ENCODE measurements at regions not wholly inside any gene's neighbourhood (a gene's known extent, or its start where the extent isn't known, plus 50 kb on each side); places are given as distances from the start of the nearest gene placed in this dataset.

- no peak overlapping the region for H3K27ac ChIP-seq
- H3K4me1 ChIP-seq (ENCODE audit: control insufficient read depth in 1 of 2, low read depth in 2 of 2): no peaks in the 10 kb centered on the region
- H3K4me3 ChIP-seq: no peak overlapping the region
- TF ChIP-seq CTCF (IDR thresholded peaks at IDR 0.05): no peak
- DNase-seq (ENCODE audit: low spot score) (no peak), ATAC-seq (ENCODE audit: insufficient number of reproducible peaks, low FRiP score, low read depth) (no peak)
- H3K36me3 ChIP-seq: no peaks in the 10 kb centered on the region
- H3K9me3 ChIP-seq: no peaks in the 10 kb centered on the region
- H3K27me3 ChIP-seq (replicated peaks; ENCODE audit: insufficient read depth): no peaks in the 10 kb centered on the region
These were observed 1143.6 kb upstream of the EPHA6 start for GRCh38 chr3:95670765-95671164.

GRCh38 chr3:95673215-95673614 lies 1141.2 kb upstream of the EPHA6 start:
- no peak overlapping the region for H3K4me3 ChIP-seq
- no peak for ATAC-seq (ENCODE audit: insufficient number of reproducible peaks, low FRiP score, low read depth)
- no peaks in the 10 kb centered on the region for H3K4me1 ChIP-seq (ENCODE audit: control insufficient read depth in 1 of 2, low read depth in 2 of 2)
- DNase-seq (ENCODE audit: low spot score): no peak
- no peaks in the 10 kb centered on the region for H3K27me3 ChIP-seq (replicated peaks; ENCODE audit: insufficient read depth)
- no peak overlapping the region for H3K27ac ChIP-seq
- H3K36me3 ChIP-seq: no peaks in the 10 kb centered on the region
- no peaks in the 10 kb centered on the region for H3K9me3 ChIP-seq
- TF ChIP-seq CTCF (IDR thresholded peaks at IDR 0.05): no peak

DNA sequence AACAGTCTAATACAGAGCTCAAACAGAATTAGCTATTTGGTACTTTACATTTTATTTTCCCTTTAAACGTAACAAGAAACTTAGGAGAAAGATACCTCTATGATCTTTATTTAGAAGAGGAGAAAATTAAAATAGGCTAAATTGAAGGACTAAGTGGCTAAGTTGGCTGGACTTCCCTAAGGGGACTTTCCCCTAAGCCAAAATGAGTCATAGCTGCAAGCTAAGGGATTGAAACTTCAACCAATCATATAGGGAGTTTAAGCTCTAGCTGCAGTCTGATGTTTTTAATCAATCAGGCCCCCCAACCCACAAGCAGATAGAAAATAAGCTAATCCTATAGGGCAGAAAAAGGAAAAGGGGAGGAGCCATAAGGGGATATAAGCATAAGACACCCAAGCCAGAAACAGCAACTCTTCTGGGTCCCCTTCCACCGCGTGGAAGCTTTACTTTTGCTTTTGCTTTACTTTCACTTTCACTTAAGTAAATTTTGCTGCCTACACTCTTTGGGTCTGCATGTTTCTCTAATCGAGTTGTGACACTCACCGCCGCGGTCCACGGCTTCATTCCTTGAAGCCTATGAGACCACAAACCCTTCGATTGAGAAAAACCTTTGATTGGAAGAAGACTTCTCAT lies 1108.5 kb upstream of the EPHA6 start:
- H3K27ac ChIP-seq: no peak overlapping the region
- no peak for TF ChIP-seq CTCF (IDR thresholded peaks at IDR 0.05)
- no peak for ATAC-seq (ENCODE audit: insufficient number of reproducible peaks, low FRiP score, low read depth)
- H3K36me3 ChIP-seq: no peaks in the 10 kb centered on the region
- no peak for DNase-seq (ENCODE audit: low spot score)
- H3K27me3 ChIP-seq (replicated peaks; ENCODE audit: insufficient read depth): no peaks in the 10 kb centered on the region
- H3K4me3 ChIP-seq: peak overlapping the region; percentile 34
- no peaks in the 10 kb centered on the region for H3K9me3 ChIP-seq
- H3K4me1 ChIP-seq (ENCODE audit: control insufficient read depth in 1 of 2, low read depth in 2 of 2): no peaks in the 10 kb centered on the region

DNA sequence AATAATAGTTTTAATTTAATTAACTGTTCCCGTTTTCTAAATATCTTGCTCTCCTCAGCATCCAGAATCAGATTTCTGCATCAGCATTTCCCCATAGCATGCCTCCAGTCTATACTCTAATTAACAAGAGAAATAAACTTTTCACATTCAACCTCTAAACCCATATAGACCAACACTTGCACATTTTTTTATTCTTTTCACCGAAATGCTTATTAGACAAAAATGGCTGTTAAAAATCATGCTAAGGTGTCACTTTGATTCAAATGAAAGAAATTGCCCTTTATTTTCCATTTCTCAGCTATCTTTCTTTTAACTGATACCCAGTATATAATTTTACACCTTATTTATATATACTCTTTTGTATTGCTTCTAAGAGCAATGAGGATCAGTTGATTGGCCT lies 1107.1 kb upstream of the EPHA6 start:
- no peak for DNase-seq (ENCODE audit: low spot score)
- Histone ChIP-seq H3K27ac (no peak overlapping the region), H3K27me3 (replicated peaks; ENCODE audit: insufficient read depth) (no peaks in the 10 kb centered on the region), H3K4me3 (no peak overlapping the region), H3K9me3 (no peaks in the 10 kb centered on the region), H3K4me1 (ENCODE audit: control insufficient read depth in 1 of 2, low read depth in 2 of 2) (no peaks in the 10 kb centered on the region), H3K36me3 (no peaks in the 10 kb centered on the region)
- no peak for TF ChIP-seq CTCF (IDR thresholded peaks at IDR 0.05)
- ATAC-seq (ENCODE audit: insufficient number of reproducible peaks, low FRiP score, low read depth): no peak

DNA sequence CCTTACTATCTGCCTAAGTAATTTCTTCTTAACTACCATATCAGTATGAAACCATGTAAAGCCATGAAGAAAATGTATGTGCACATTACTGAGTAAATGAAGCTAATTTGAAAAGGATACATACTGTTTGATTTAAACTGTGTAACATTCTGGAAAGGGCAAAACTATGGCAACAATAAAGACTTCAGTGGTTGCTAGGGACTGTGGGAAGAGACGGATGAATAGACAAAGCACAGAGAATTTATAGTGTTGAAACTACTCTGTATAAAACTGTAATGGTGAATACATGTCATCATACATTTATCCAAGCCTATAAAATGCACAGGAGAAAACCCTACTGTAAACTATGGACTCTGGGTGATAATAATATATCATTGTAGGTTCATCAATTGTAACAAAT lies 1103.7 kb upstream of the EPHA6 start:
- H3K9me3 ChIP-seq: no peaks in the 10 kb centered on the region
- no peak for DNase-seq (ENCODE audit: low spot score)
- no peak for TF ChIP-seq CTCF (IDR thresholded peaks at IDR 0.05)
- H3K36me3 ChIP-seq: no peaks in the 10 kb centered on the region
- no peak overlapping the region for H3K4me3 ChIP-seq
- H3K27ac ChIP-seq: no peak overlapping the region
- no peaks in the 10 kb centered on the region for H3K27me3 ChIP-seq (replicated peaks; ENCODE audit: insufficient read depth)
- ATAC-seq (ENCODE audit: insufficient number of reproducible peaks, low FRiP score, low read depth): no peak
- H3K4me1 ChIP-seq (ENCODE audit: control insufficient read depth in 1 of 2, low read depth in 2 of 2): no peaks in the 10 kb centered on the region
